ENCODE measurements at regions not wholly inside any gene's neighbourhood (a gene's known extent, or its start where the extent isn't known, plus 50 kb on each side); places are given as distances from the start of the nearest gene placed in this dataset.
"Not testable (repeated sequence)": the region's sequence is repeated elsewhere in the genome, so short reads cannot be mapped to it uniquely, and the experiment has no call there.

GRCh38 chr14:105627701-105628100 lies 101.3 kb downstream of the TMEM121 start:
- H3K4me3 ChIP-seq (replicated peaks; ENCODE audit: insufficient read depth, low read length), result no peak overlapping the region
- H3K27me3 ChIP-seq (ENCODE audit: insufficient read depth, poor library complexity, severe bottlenecking), result no peaks in the 10 kb centered on the region
- no peak for DNase-seq (ENCODE audit: low read depth in 1 of 2, low spot score in 1 of 2)
- no peak overlapping the region for H3K27ac ChIP-seq (replicated peaks)
- TF ChIP-seq GABPA (IDR thresholded peaks at IDR 0.05; ENCODE audit: low read depth) (no peak), CTCF (IDR thresholded peaks at IDR 0.05; ENCODE audit: insufficient read depth, low read length) (no peak)

GRCh38 chr14:105628126-105628525 lies 101.7 kb downstream of the TMEM121 start:
- not testable (repeated sequence) for H3K27ac ChIP-seq (replicated peaks); DNase-seq (ENCODE audit: low read depth in 1 of 2, low spot score in 1 of 2); H3K4me3 ChIP-seq (replicated peaks; ENCODE audit: insufficient read depth, low read length); H3K27me3 ChIP-seq (ENCODE audit: insufficient read depth, poor library complexity, severe bottlenecking)

- H3K4me3 ChIP-seq (replicated peaks; ENCODE audit: insufficient read depth, low read length); H3K27me3 ChIP-seq (ENCODE audit: insufficient read depth, poor library complexity, severe bottlenecking); DNase-seq (ENCODE audit: low read depth in 1 of 2, low spot score in 1 of 2); H3K27ac ChIP-seq (replicated peaks): not testable (repeated sequence)
- TF ChIP-seq REST (IDR thresholded peaks at IDR 0.05; ENCODE audit: insufficient replicate concordance, low read depth), result peak; percentile 50
Measured at GRCh38 chr14:105628531-105629067, 102.2 kb downstream of the TMEM121 start.

- H3K27ac ChIP-seq (replicated peaks); H3K27me3 ChIP-seq (ENCODE audit: insufficient read depth, poor library complexity, severe bottlenecking); DNase-seq (ENCODE audit: low read depth in 1 of 2, low spot score in 1 of 2); H3K4me3 ChIP-seq (replicated peaks; ENCODE audit: insufficient read depth, low read length): not testable (repeated sequence)
Measured at GRCh38 chr14:105629091-105629885, 102.9 kb downstream of the TMEM121 start.

- no peak for DNase-seq (ENCODE audit: low read depth in 1 of 2, low spot score in 1 of 2)
- no peaks in the 10 kb centered on the region for H3K27me3 ChIP-seq (ENCODE audit: insufficient read depth, poor library complexity, severe bottlenecking)
- H3K4me3 ChIP-seq (replicated peaks; ENCODE audit: insufficient read depth, low read length), result no peak overlapping the region
- TF ChIP-seq GABPA (IDR thresholded peaks at IDR 0.05; ENCODE audit: low read depth), result no peak
- TF ChIP-seq SPI1 (IDR thresholded peaks at IDR 0.05; ENCODE audit: borderline replicate concordance, low read depth), result no peak
- TF ChIP-seq CTCF (IDR thresholded peaks at IDR 0.05; ENCODE audit: insufficient read depth, low read length), result no peak
- TF ChIP-seq REST (IDR thresholded peaks at IDR 0.05; ENCODE audit: insufficient replicate concordance, low read depth), result no peak
- no peak overlapping the region for H3K27ac ChIP-seq (replicated peaks)
Measured at GRCh38 chr14:105629886-105630215, 103.5 kb downstream of the TMEM121 start.

GRCh38 chr14:105630293-105630934 lies 104.0 kb downstream of the TMEM121 start:
- DNase-seq (ENCODE audit: low read depth in 1 of 2, low spot score in 1 of 2); H3K27me3 ChIP-seq (ENCODE audit: insufficient read depth, poor library complexity, severe bottlenecking); H3K27ac ChIP-seq (replicated peaks); H3K4me3 ChIP-seq (replicated peaks; ENCODE audit: insufficient read depth, low read length): not testable (repeated sequence)

GRCh38 chr14:105630935-105631779 lies 104.8 kb downstream of the TMEM121 start:
- not testable (repeated sequence) for H3K27ac ChIP-seq (replicated peaks); DNase-seq (ENCODE audit: low read depth in 1 of 2, low spot score in 1 of 2); H3K27me3 ChIP-seq (ENCODE audit: insufficient read depth, poor library complexity, severe bottlenecking); H3K4me3 ChIP-seq (replicated peaks; ENCODE audit: insufficient read depth, low read length)
